H1 (cell line): ENCODE measurements at regions not wholly inside any gene's neighbourhood (a gene's known extent, or its start where the extent isn't known, plus 50 kb on each side); places are given as distances from the start of the nearest gene placed in this dataset.

Source experiments
- CTCF ChIA-PET: fragments of 300-600 bp; sonication (Branson Sonifier 250); formaldehyde crosslinking; loops from one replicate; lab custom pipeline; 2021; ENCODE audit not compliant: partially characterized antibody; lab: Charles Lee
- POLR2A ChIA-PET: fragments of 300-600 bp; sonication (Branson Sonifier 250); formaldehyde crosslinking; loops from one replicate; lab custom pipeline; 2021; ENCODE audit warnings: inconsistent platforms; ENCODE audit not compliant: partially characterized antibody; lab: Charles Lee
- DNase-seq, 2 experiments: peaks; one replicate each; pipeline versions ENCODE4 v3.0.0 to v3.0.0-alpha.2; 2010 to 2022; ENCODE audit warnings: low spot score in 2 of 2, low read depth in 1 of 2, mixed read lengths in 1 of 2
- FAIRE-seq: peaks from 2 replicates; lab custom pipeline; 2011; peaks lifted over from hg19 to GRCh38; lab: Jason Lieb, UNC
- H2AFZ ChIP-seq: 2 replicates; pipeline ENCODE4 v1.8.1; 2012; ENCODE audit warnings: low read length, inconsistent platforms
- H2AK5ac ChIP-seq: 2 replicates; pipeline ENCODE4 v1.6.1; 2013; ENCODE audit warnings: low read depth, low read length
- H2BK120ac ChIP-seq: replicated peaks from 2 replicates; pipeline ENCODE3; 2013; ENCODE audit warnings: low read depth, low read length, inconsistent platforms
- H2BK12ac ChIP-seq: 2 replicates; pipeline ENCODE4 v1.6.1; 2013; ENCODE audit warnings: low read depth, low read length
- H2BK15ac ChIP-seq: 2 replicates; pipeline ENCODE4 v1.6.1; 2013; ENCODE audit warnings: low read length
- H2BK20ac ChIP-seq: 2 replicates; pipeline ENCODE4 v1.6.1; 2013; ENCODE audit warnings: low read length
- H2BK5ac ChIP-seq: 2 replicates; pipeline ENCODE4 v1.6.1; 2013; ENCODE audit warnings: low read depth, low read length
- H3K14ac ChIP-seq: 2 replicates; pipeline ENCODE4 v1.6.1; 2013; ENCODE audit warnings: inconsistent platforms; ENCODE audit not compliant: insufficient read length
- H3K18ac ChIP-seq: 2 replicates; pipeline ENCODE4 v1.6.1; 2013; ENCODE audit warnings: low read length; ENCODE audit errors: extremely low read depth
- H3K23ac ChIP-seq: 2 replicates; pipeline ENCODE4 v1.6.1; 2013; ENCODE audit warnings: inconsistent platforms; ENCODE audit not compliant: insufficient read length
- H3K23me2 ChIP-seq: 2 replicates; pipeline ENCODE4 v1.6.1; 2013; ENCODE audit warnings: low read depth, low read length
- H3K27ac ChIP-seq: 2 replicates; pipeline ENCODE4 v1.6.1; 2011; ENCODE audit warnings: low read depth, low read length, inconsistent platforms
- H3K27me3 ChIP-seq, 4 experiments: replicated peaks in 1 of 4; 1 replicate in 1 of 4; 2 replicates in 3 of 4; pipeline versions ENCODE4 v1.6.1 to v1.8.1; 2011 to 2013; ENCODE audit warnings: low read length in 3 of 4, mild to moderate bottlenecking in 3 of 4, inconsistent platforms in 2 of 4, mixed read lengths in 2 of 4, moderate library complexity in 1 of 4; ENCODE audit not compliant: control insufficient read depth in 3 of 4, insufficient read depth in 3 of 4; ENCODE audit errors: extremely low read depth in 1 of 4
- H3K36me3 ChIP-seq, 4 experiments: 2 replicates each; pipeline versions ENCODE4 v1.6.1 to v1.8.1; 2011 to 2013; ENCODE audit warnings: mild to moderate bottlenecking in 4 of 4, low read length in 3 of 4, moderate library complexity in 2 of 4, control low read depth in 1 of 4, inconsistent platforms in 1 of 4; ENCODE audit not compliant: insufficient read depth in 4 of 4, control insufficient read depth in 2 of 4
- H3K4ac ChIP-seq: replicated peaks from 2 replicates; pipeline ENCODE3; 2013; ENCODE audit warnings: low read length, low read depth, mixed read lengths, inconsistent platforms; ENCODE audit not compliant: insufficient read length
- H3K4me1 ChIP-seq, 4 experiments: replicated peaks in 1 of 4; 1 replicate in 1 of 4; 2 replicates in 3 of 4; pipeline versions ENCODE4 v1.6.1 to v1.8.1; 2011 to 2013; ENCODE audit warnings: low read length in 3 of 4, inconsistent platforms in 2 of 4, mixed read lengths in 1 of 4; ENCODE audit not compliant: insufficient read depth in 4 of 4, control insufficient read depth in 3 of 4
- H3K4me2 ChIP-seq, 2 experiments: 2 replicates each; pipeline versions ENCODE4 v1.6.1 to v1.8.1; 2011 to 2013; ENCODE audit warnings: low read depth in 2 of 2, low read length in 2 of 2, control low read depth in 1 of 2, inconsistent platforms in 1 of 2, mild to moderate bottlenecking in 1 of 2; ENCODE audit not compliant: insufficient read depth in 1 of 2
- H3K4me3 ChIP-seq, 4 experiments: fragments of 200-600, 300-600 bp in 1 of 4; sonication (generic), shearing (Covaris generic), sonication (Bioruptor Twin) in 1 of 4; 2 replicates each; pipeline versions ENCODE4 v1.5.1 to v1.8.1; 2011 to 2016; ENCODE audit warnings: low read length in 4 of 4, low read depth in 3 of 4, control low read depth in 2 of 4, inconsistent platforms in 2 of 4, mild to moderate bottlenecking in 2 of 4, mixed read lengths in 1 of 4, moderate library complexity in 1 of 4; ENCODE audit not compliant: insufficient read depth in 2 of 4; ENCODE audit errors: extremely low read depth in 1 of 4
- H3K56ac ChIP-seq: replicated peaks from 2 replicates; pipeline ENCODE3; 2013; ENCODE audit warnings: low read depth, mild to moderate bottlenecking, mixed read lengths, low read length, inconsistent platforms; ENCODE audit not compliant: insufficient read length
- H3K79me1 ChIP-seq: 2 replicates; pipeline ENCODE4 v1.6.1; 2013; ENCODE audit warnings: low read depth, low read length, control low read depth
- H3K79me2 ChIP-seq, 2 experiments: 2 replicates each; pipeline versions ENCODE4 v1.6.1 to v1.8.1; 2012 to 2013; ENCODE audit warnings: low read length in 2 of 2, mild to moderate bottlenecking in 2 of 2, inconsistent platforms in 1 of 2; ENCODE audit not compliant: insufficient read depth in 2 of 2, control insufficient read depth in 1 of 2
- H3K9ac ChIP-seq, 4 experiments: replicated peaks in 1 of 4; 1 replicate in 1 of 4; 2 replicates in 3 of 4; pipeline versions ENCODE4 v1.6.1 to v1.8.1; 2011 to 2013; ENCODE audit warnings: low read depth in 3 of 4, low read length in 3 of 4, control low read depth in 2 of 4, mild to moderate bottlenecking in 2 of 4, moderate library complexity in 2 of 4, inconsistent platforms in 1 of 4; ENCODE audit errors: extremely low read depth in 1 of 4
- H3K9me3 ChIP-seq, 2 experiments: 2 replicates each; pipeline versions ENCODE4 v1.6.1 to v1.8.1; 2012 to 2013; ENCODE audit warnings: mild to moderate bottlenecking in 2 of 2, moderate library complexity in 2 of 2, control low read depth in 1 of 2, inconsistent platforms in 1 of 2, low read depth in 1 of 2, low read length in 1 of 2, mixed read lengths in 1 of 2; ENCODE audit not compliant: insufficient read depth in 2 of 2
- H4K20me1 ChIP-seq, 2 experiments: replicated peaks in 1 of 2; 2 replicates each; pipeline versions ENCODE3 to v1.8.1; 2011 to 2013; ENCODE audit warnings: inconsistent platforms in 2 of 2, low read length in 2 of 2, mild to moderate bottlenecking in 1 of 2; ENCODE audit not compliant: insufficient read depth in 2 of 2, control insufficient read depth in 1 of 2
- H4K5ac ChIP-seq: 2 replicates; pipeline ENCODE4 v1.6.1; 2013; ENCODE audit warnings: low read length, low read depth, mixed read lengths, inconsistent platforms; ENCODE audit not compliant: insufficient read length
- H4K8ac ChIP-seq: 2 replicates; pipeline ENCODE4 v1.8.0; 2013; ENCODE audit warnings: mild to moderate bottlenecking, moderate library complexity, low read length, inconsistent platforms; ENCODE audit not compliant: insufficient read depth; ENCODE audit errors: extremely low read depth
- H4K91ac ChIP-seq: replicated peaks from 2 replicates; pipeline ENCODE3; 2013; ENCODE audit warnings: low read length, mixed read lengths, inconsistent platforms; ENCODE audit not compliant: insufficient read length
- CEBPB ChIP-seq: IDR thresholded peaks from 2 replicates; pipeline ENCODE4 v1.6.1; 2012; ENCODE audit warnings: low read depth, low read length
- CREB1 ChIP-seq: IDR thresholded peaks from 2 replicates; pipeline ENCODE4 v1.6.1; 2012; ENCODE audit warnings: inconsistent platforms
- EP300 ChIP-seq, 2 experiments: IDR thresholded peaks; 1 replicate in 1 of 2; 2 replicates in 1 of 2; pipeline ENCODE4 v1.6.1; 2011 to 2012; ENCODE audit warnings: low read depth in 2 of 2, low read length in 2 of 2, mild to moderate bottlenecking in 2 of 2, borderline replicate concordance in 1 of 2, inconsistent platforms in 1 of 2, moderate library complexity in 1 of 2
- GTF2F1 ChIP-seq: IDR thresholded peaks from 2 replicates; pipeline ENCODE4 v1.6.1; 2012; ENCODE audit warnings: low read depth, low read length, improper control_type of control experiment, borderline replicate concordance
- SIN3A ChIP-seq, 2 experiments: IDR thresholded peaks in 1 of 2; conservative IDR thresholded peaks in 1 of 2; 2 replicates each; pipeline ENCODE4 v1.6.1; 2011 to 2012; ENCODE audit warnings: low read length in 2 of 2, improper control_type of control experiment in 1 of 2, low read depth in 1 of 2, mild to moderate bottlenecking in 1 of 2
- SIX5 ChIP-seq: IDR thresholded peaks from 2 replicates; pipeline ENCODE4 v1.6.1; 2011; ENCODE audit warnings: mild to moderate bottlenecking, low read depth, low read length
- SRF ChIP-seq: IDR thresholded peaks from 2 replicates; pipeline ENCODE4 v1.6.1; 2011; ENCODE audit warnings: mild to moderate bottlenecking, low read depth, low read length, moderate library complexity
- TCF12 ChIP-seq: IDR thresholded peaks from 2 replicates; pipeline ENCODE4 v1.6.1; 2011; ENCODE audit warnings: low read depth, mild to moderate bottlenecking, low read length
- TEAD4 ChIP-seq: IDR thresholded peaks from 2 replicates; pipeline ENCODE4 v1.6.1; 2012; ENCODE audit warnings: low read depth, low read length, inconsistent platforms, mixed read lengths
- YY1 ChIP-seq: IDR thresholded peaks from 2 replicates; pipeline ENCODE4 v1.6.1; 2011; ENCODE audit warnings: low read depth, mild to moderate bottlenecking, low read length
- WGBS, 2 experiments: shearing (Covaris generic) in 1 of 2; methylation state at CpG; one replicate each; pipeline versions ENCODE4 v1.1.6 to v1.1.7; 2013 to 2015; ENCODE audit warnings: low lambda C conversion rate in 2 of 2, mixed read lengths in 2 of 2, inconsistent platforms in 1 of 2, low coverage in 1 of 2, missing lambda C conversion rate in 1 of 2; ENCODE audit not compliant: insufficient replicate concordance in 2 of 2, insufficient coverage in 1 of 2, insufficient read length in 1 of 2; ENCODE audit errors: extremely low coverage in 1 of 2, missing lambda C conversion rate in 1 of 2; 5-methylcytosine and 5-hydroxymethylcytosine counted together
- TF ChIP-seq, protein P1 (sequence below): IDR thresholded peaks from 2 replicates; pipeline ENCODE4 v1.6.1; 2011; ENCODE audit warnings: low read length, improper control_type of control experiment

DNA sequence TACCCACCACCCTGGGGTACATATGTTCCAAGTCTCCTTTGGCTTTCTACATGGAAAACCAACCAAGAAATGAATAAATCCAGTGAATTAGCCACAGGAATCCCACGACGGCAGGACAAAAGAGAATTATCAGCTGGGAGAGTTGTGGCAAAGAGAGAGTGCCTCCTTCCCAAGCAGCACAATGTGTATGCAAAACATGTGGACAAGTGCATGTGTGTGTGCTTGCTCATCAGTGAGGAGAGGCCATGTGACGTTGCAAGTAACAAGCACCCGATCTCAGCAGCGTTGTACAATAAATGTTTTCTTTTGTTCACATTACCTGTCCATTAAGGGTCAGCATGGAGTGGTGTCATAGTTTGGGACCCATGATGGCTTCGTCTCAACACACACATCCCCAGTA lies 50.0 kb upstream of the EMX2 start:
- Histone ChIP-seq H4K20me1 (peaks cover 0 to 2% of the 10 kb centered on the region in 2 experiments), H3K9me3 (no peaks in the 10 kb centered on the region), H3K4ac (no peak overlapping the region), H4K5ac (no peak overlapping the region), H2AFZ (no peak overlapping the region), H3K23ac (no peak overlapping the region), H4K8ac (no peak overlapping the region), H3K4me3 (no peak overlapping the region), H4K91ac (no peak overlapping the region), H3K79me2 (no peaks in the 10 kb centered on the region), H3K9ac (no peak overlapping the region), H2BK15ac (no peak overlapping the region), H3K79me1 (no peaks in the 10 kb centered on the region), H3K36me3 (no peaks in the 10 kb centered on the region), H2BK5ac (no peak overlapping the region), H3K14ac (no peak overlapping the region), H3K4me1 (no peaks in the 10 kb centered on the region), H3K56ac (no peak overlapping the region), H2BK20ac (no peak overlapping the region), H2BK12ac (no peak overlapping the region), H3K27me3 (peaks cover 0 to 4% (median 0%) of the 10 kb centered on the region in 4 experiments; a peak in 2 of 7 replicates), H2BK120ac (no peak overlapping the region), H3K18ac (no peak overlapping the region), H3K4me2 (no peak overlapping the region), H3K27ac (no peak overlapping the region), H3K23me2 (no peaks in the 10 kb centered on the region; the same call in 1 of the 2 replicates), H2AK5ac (no peak overlapping the region)
- CTCF ChIA-PET: interaction anchor here (0.5 to 1.3 kb wide), 3 partner anchors 44 to 806 kb away, joined by 3 to 4 read pairs (median 3); no protein-coding TSS in a partner anchor
- WGBS, 2 experiments: 81% methylated on average over 5 of the region's 6 CpGs; no CpG with 5 or more reads in 1 of the 2 experiments
- no peak for FAIRE-seq
- POLR2A ChIA-PET: no interaction called here
- DNase-seq: no peak
- no peak for TF ChIP-seq GTF2F1
- TF ChIP-seq, protein P1, sequence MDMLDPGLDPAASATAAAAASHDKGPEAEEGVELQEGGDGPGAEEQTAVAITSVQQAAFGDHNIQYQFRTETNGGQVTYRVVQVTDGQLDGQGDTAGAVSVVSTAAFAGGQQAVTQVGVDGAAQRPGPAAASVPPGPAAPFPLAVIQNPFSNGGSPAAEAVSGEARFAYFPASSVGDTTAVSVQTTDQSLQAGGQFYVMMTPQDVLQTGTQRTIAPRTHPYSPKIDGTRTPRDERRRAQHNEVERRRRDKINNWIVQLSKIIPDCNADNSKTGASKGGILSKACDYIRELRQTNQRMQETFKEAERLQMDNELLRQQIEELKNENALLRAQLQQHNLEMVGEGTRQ: no peak
- no peak for TF ChIP-seq SIN3A (conservative IDR thresholded peaks at IDR 0.05 in 1 of 2, IDR thresholded peaks at IDR 0.05 in 1 of 2; ENCODE audit: low read depth in 1 of 2, low read length in 2 of 2)
- no peak for TF ChIP-seq YY1
- no peak for TF ChIP-seq CREB1
- no peak for TF ChIP-seq SRF
- TF ChIP-seq EP300 (IDR thresholded peaks at IDR 0.05; ENCODE audit: borderline replicate concordance in 1 of 2, low read depth in 2 of 2, low read length in 2 of 2): no peak
- TF ChIP-seq CEBPB: no peak
- no peak for TF ChIP-seq SIX5
- no peak for TF ChIP-seq TCF12
- no peak for TF ChIP-seq TEAD4
